Transverse colon (tissue), 4 donors: ENCODE measurements at regions not wholly inside any gene's neighbourhood (a gene's known extent, or its start where the extent isn't known, plus 50 kb on each side); places are given as distances from the start of the nearest gene placed in this dataset.

Experiments
- DNase-seq: peaks from one replicate; pipeline ENCODE4 v3.0.0-alpha.2; 2019
- H3K27ac ChIP-seq, 4 donors: fragments of 200-600 bp; sonication (generic); 2 replicates each; pipeline ENCODE4 v1.5.1; 2016 to 2018; ENCODE audit warnings: inconsistent platforms in 4 of 4
- H3K27me3 ChIP-seq: fragments of 200-600 bp; sonication (generic); 2 replicates; pipeline ENCODE4 v1.5.1; 2017; ENCODE audit warnings: inconsistent platforms
- H3K36me3 ChIP-seq, 4 donors: fragments of 200-600 bp; sonication (generic); 2 replicates each; pipeline ENCODE4 v1.5.1; 2017 to 2019; ENCODE audit warnings: inconsistent platforms in 4 of 4
- H3K4me1 ChIP-seq, 4 donors: fragments of 200-600 bp; sonication (generic); 2 replicates each; pipeline ENCODE4 v1.5.1; 2017 to 2020; ENCODE audit warnings: inconsistent platforms in 4 of 4
- H3K4me3 ChIP-seq, 4 donors: fragments of 200-600 bp; sonication (generic); 1 replicate in 1 of 4; 2 replicates in 3 of 4; pipeline versions ENCODE4 v1.5.1 to v1.6.1; 2017 to 2019; ENCODE audit warnings: inconsistent platforms in 4 of 4
- H3K9me3 ChIP-seq, 2 donors: fragments of 200-600 bp; sonication (generic); 2 replicates each; pipeline ENCODE4 v1.5.1; 2017 to 2019; ENCODE audit warnings: inconsistent platforms in 2 of 2
- EP300 ChIP-seq: sonication (generic); formaldehyde crosslinking; IDR thresholded peaks from one replicate; pipeline ENCODE4 v1.6.1; 2017; ENCODE audit warnings: antibody characterized with exemption, low read depth
- POLR2A ChIP-seq: fragments of 450-650 bp; IDR thresholded peaks from one replicate; pipeline ENCODE4 v1.6.1; 2016; ENCODE audit warnings: antibody characterized with exemption, mild to moderate bottlenecking, moderate library complexity
- POLR2AphosphoS5 ChIP-seq, 3 donors: sonication (generic); formaldehyde crosslinking; IDR thresholded peaks; one replicate each; pipeline ENCODE4 v1.6.1; 2016; ENCODE audit warnings: antibody characterized with exemption in 3 of 3
- WGBS, 2 donors: methylation state at CpG; one replicate each; pipeline ENCODE4 v1.1.5; 2018; ENCODE audit warnings: low coverage in 1 of 2; 5-methylcytosine and 5-hydroxymethylcytosine counted together
- in situ Hi-C, 4 donors: fragments of 200-750 bp; cut with MboI; loops; one replicate each; pipeline versions ENCODE4 v1.15.0 to v1.15.1; 2017; ENCODE audit warnings: low sequenced_read_pairs in 3 of 4, low pct_ligation_motif_present in 1 of 4, low pct_unique_long_range_greater_than_20kb in 1 of 4
- intact Hi-C: fragments of 100-400 bp; cut with DNase I; formaldehyde crosslinking; loops from one replicate; pipeline ENCODE4 v1.15.1; 2023; ENCODE audit warnings: low total_unique reads
- TF ChIP-seq, protein P1 (sequence below), 5 experiments: fragments of 200-600 bp in 3 of 5; fragments of 450-650 bp in 2 of 5; sonication (generic) in 3 of 5; IDR thresholded peaks; 1 replicate in 2 of 5; 2 replicates in 3 of 5; pipeline ENCODE4 v1.5.1; 2016 to 2017; ENCODE audit warnings: antibody characterized with exemption in 5 of 5, inconsistent platforms in 3 of 5, mild to moderate bottlenecking in 2 of 5, moderate library complexity in 1 of 5

DNA sequence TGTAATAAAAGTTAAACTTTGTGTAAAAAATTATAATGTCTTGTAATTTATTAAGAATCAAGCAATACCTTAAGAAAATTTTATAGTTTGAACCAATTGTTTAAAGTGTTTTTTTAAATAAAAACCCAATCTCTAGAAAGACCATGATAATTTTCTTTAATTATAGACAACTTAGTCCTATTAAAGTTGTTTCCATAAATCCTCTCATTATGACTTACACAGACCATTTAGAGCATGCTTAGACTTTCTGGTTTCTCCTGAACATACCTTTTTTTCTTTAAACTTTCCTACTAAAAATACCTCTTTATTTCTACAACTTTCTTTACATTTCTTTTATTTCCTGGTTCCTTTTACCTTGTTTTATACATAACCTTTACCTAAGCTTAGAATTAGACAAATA lies 837.4 kb downstream of the PCDH19 start:
- H3K9me3 ChIP-seq: no peaks in the 10 kb centered on the region
- in situ Hi-C loops: no loop called here

GRCh38 chrX:99549381-99549780 lies 860.7 kb downstream of the PCDH19 start:
- WGBS, 2 donors: 72 to 75% methylated on average over 4 to 5 of the region's 5 CpGs
- intact Hi-C loops: no loop called here
- H3K27ac ChIP-seq: no peak overlapping the region
- no peaks in the 10 kb centered on the region for H3K36me3 ChIP-seq
- H3K4me1 ChIP-seq: no peaks in the 10 kb centered on the region
- in situ Hi-C loops: no loop called here
- no peaks in the 10 kb centered on the region for H3K27me3 ChIP-seq
- TF ChIP-seq POLR2A (no peak), EP300 (no peak), POLR2AphosphoS5 (IDR thresholded peaks at IDR 0.05) (no peak)
- TF ChIP-seq, protein P1, sequence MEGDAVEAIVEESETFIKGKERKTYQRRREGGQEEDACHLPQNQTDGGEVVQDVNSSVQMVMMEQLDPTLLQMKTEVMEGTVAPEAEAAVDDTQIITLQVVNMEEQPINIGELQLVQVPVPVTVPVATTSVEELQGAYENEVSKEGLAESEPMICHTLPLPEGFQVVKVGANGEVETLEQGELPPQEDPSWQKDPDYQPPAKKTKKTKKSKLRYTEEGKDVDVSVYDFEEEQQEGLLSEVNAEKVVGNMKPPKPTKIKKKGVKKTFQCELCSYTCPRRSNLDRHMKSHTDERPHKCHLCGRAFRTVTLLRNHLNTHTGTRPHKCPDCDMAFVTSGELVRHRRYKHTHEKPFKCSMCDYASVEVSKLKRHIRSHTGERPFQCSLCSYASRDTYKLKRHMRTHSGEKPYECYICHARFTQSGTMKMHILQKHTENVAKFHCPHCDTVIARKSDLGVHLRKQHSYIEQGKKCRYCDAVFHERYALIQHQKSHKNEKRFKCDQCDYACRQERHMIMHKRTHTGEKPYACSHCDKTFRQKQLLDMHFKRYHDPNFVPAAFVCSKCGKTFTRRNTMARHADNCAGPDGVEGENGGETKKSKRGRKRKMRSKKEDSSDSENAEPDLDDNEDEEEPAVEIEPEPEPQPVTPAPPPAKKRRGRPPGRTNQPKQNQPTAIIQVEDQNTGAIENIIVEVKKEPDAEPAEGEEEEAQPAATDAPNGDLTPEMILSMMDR (IDR thresholded peaks at IDR 0.05): no peak
- no peak for DNase-seq
- no peak overlapping the region for H3K4me3 ChIP-seq
- H3K9me3 ChIP-seq: no peaks in the 10 kb centered on the region

More for the DNA sequence above, 837.4 kb downstream of the PCDH19 start:
- Histone ChIP-seq H3K36me3 (no peaks in the 10 kb centered on the region), H3K4me3 (no peak overlapping the region), H3K4me1 (no peaks in the 10 kb centered on the region), H3K27ac (no peak overlapping the region), H3K27me3 (no peaks in the 10 kb centered on the region)
- DNase-seq: no peak
- no peak for TF ChIP-seq POLR2A
- no peak for TF ChIP-seq EP300
- TF ChIP-seq, protein P1 (IDR thresholded peaks at IDR 0.05): no peak
- TF ChIP-seq POLR2AphosphoS5 (IDR thresholded peaks at IDR 0.05): no peak
- intact Hi-C loops: no loop called here

GRCh38 chrX:99522450-99522849 lies 887.6 kb downstream of the PCDH19 start:
- H3K36me3 ChIP-seq: no peaks in the 10 kb centered on the region
- H3K4me3 ChIP-seq: no peak overlapping the region
- intact Hi-C loops (no loop called here), in situ Hi-C loops (no loop called here)
- TF ChIP-seq EP300 (no peak), POLR2A (no peak), POLR2AphosphoS5 (IDR thresholded peaks at IDR 0.05) (no peak)
- TF ChIP-seq, protein P1 (IDR thresholded peaks at IDR 0.05): no peak
- DNase-seq: no peak
- no peak overlapping the region for H3K27ac ChIP-seq
- no peaks in the 10 kb centered on the region for H3K4me1 ChIP-seq
- H3K27me3 ChIP-seq: no peaks in the 10 kb centered on the region
- H3K9me3 ChIP-seq: no peaks in the 10 kb centered on the region

DNA sequence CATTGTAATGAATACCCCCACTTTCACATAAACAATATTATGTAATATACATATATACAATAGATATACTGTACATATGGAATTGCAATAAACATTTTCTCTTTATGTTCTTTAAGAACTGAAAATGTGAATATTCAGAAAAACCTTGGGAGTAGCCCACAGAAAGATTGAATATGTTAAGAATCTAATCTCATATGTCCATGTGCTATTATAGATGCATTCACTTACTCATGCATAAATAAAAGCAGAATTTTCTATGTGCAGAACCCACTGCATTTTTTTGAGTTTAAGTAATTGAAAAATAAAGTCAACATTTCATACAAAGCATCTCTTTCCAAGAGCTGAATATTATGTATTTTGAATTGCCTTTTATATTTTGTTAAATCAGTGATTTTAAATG lies 902.3 kb downstream of the PCDH19 start:
- Histone ChIP-seq H3K4me1 (no peaks in the 10 kb centered on the region), H3K36me3 (no peaks in the 10 kb centered on the region), H3K27ac (no peak overlapping the region), H3K9me3 (no peaks in the 10 kb centered on the region), H3K27me3 (no peaks in the 10 kb centered on the region), H3K4me3 (no peak overlapping the region)
- in situ Hi-C loops (no loop called here), intact Hi-C loops (no loop called here)
- no peak for DNase-seq
- TF ChIP-seq, protein P1 (IDR thresholded peaks at IDR 0.05): no peak
- TF ChIP-seq POLR2A (no peak), EP300 (no peak), POLR2AphosphoS5 (IDR thresholded peaks at IDR 0.05) (no peak)
